T-cell (primary cell): ENCODE measurements at regions not wholly inside any gene's neighbourhood (a gene's known extent, or its start where the extent isn't known, plus 50 kb on each side); places are given as distances from the start of the nearest gene placed in this dataset.

Experiments
- ATAC-seq, 4 experiments: fragments of 200-7000 bp in 3 of 4; fragments of 150-1000 bp in 1 of 4; cut with Tn5 transposase; replicated peaks in 1 of 4; 1 replicate in 3 of 4; 2 replicates in 1 of 4; pipeline ENCODE4 v1.10.0; 2021; ENCODE audit warnings: moderate library complexity in 3 of 4, mild to moderate bottlenecking in 2 of 4, moderate number of reproducible peaks in 1 of 4
- CTCF ChIA-PET, 2 donors: fragments of 300-600 bp; sonication (Branson Sonifier 250); formaldehyde crosslinking; loops; one replicate each; lab custom pipeline; 2022; ENCODE audit warnings: antibody characterized with exemption in 2 of 2; lab: Charles Lee
- POLR2A ChIA-PET, 2 donors: fragments of 300-600 bp; sonication (Branson Sonifier 250); formaldehyde crosslinking; loops; one replicate each; lab custom pipeline; 2022; ENCODE audit warnings: antibody characterized with exemption in 2 of 2; lab: Charles Lee
- DNase-seq, 35 experiments: peaks; one replicate each; pipeline versions ENCODE4 v3.0.0 to v3.0.0-alpha.2; 2013 to 2023
- H3K27ac ChIP-seq: one replicate; pipeline ENCODE4 v1.5.1; 2013; ENCODE audit warnings: low read length
- H3K27me3 ChIP-seq, 2 experiments: replicated peaks in 1 of 2; 1 replicate in 1 of 2; 2 replicates in 1 of 2; pipeline versions ENCODE4 v1.6.1 to v1.7.0; 2013; ENCODE audit warnings: low read length in 1 of 2, mixed read lengths in 1 of 2; ENCODE audit not compliant: control insufficient read depth in 2 of 2, insufficient read depth in 2 of 2; ENCODE audit errors: extremely low read depth in 1 of 2
- H3K36me3 ChIP-seq, 2 donors: 1 replicate in 1 of 2; 2 replicates in 1 of 2; pipeline versions ENCODE4 v1.6.1 to v1.7.0; 2013; ENCODE audit warnings: low read length in 1 of 2; ENCODE audit not compliant: control insufficient read depth in 2 of 2, insufficient read depth in 1 of 2; ENCODE audit errors: extremely low read depth in 1 of 2
- H3K4me1 ChIP-seq, 2 experiments: 1 replicate in 1 of 2; 2 replicates in 1 of 2; pipeline versions ENCODE4 v1.6.1 to v1.7.0; 2013; ENCODE audit warnings: low read length in 2 of 2, mixed read lengths in 1 of 2; ENCODE audit not compliant: insufficient read depth in 2 of 2, control insufficient read depth in 1 of 2; ENCODE audit errors: extremely low read depth in 1 of 2
- H3K4me3 ChIP-seq, 2 donors: 1 replicate in 1 of 2; 2 replicates in 1 of 2; pipeline versions ENCODE4 v1.5.1 to v1.7.0; 2013; ENCODE audit warnings: mild to moderate bottlenecking in 2 of 2, low read length in 1 of 2, moderate library complexity in 1 of 2; ENCODE audit not compliant: control insufficient read depth in 1 of 2; ENCODE audit errors: extremely low read depth in 1 of 2
- H3K9me3 ChIP-seq: 2 replicates; pipeline ENCODE4 v1.7.0; 2013
- H3K27ac Mint-ChIP-seq, 2 donors: one replicate each; pipeline ENCODE4 v1.8.0; 2020 to 2021; ENCODE audit warnings: mild to moderate bottlenecking in 2 of 2, mixed read lengths in 2 of 2
- H3K27me3 Mint-ChIP-seq, 2 donors: one replicate each; pipeline ENCODE4 v1.8.0; 2021 to 2022; ENCODE audit warnings: mixed read lengths in 2 of 2
- H3K36me3 Mint-ChIP-seq: one replicate; pipeline ENCODE4 v1.8.0; 2021; ENCODE audit warnings: mixed read lengths
- H3K4me1 Mint-ChIP-seq, 3 donors: one replicate each; pipeline ENCODE4 v1.8.0; 2020 to 2022; ENCODE audit warnings: mixed read lengths in 3 of 3, mild to moderate bottlenecking in 1 of 3
- H3K4me3 Mint-ChIP-seq, 3 donors: one replicate each; pipeline ENCODE4 v1.8.0; 2020 to 2022; ENCODE audit warnings: mild to moderate bottlenecking in 3 of 3, mixed read lengths in 3 of 3, moderate library complexity in 3 of 3
- H3K9me3 Mint-ChIP-seq, 3 donors: one replicate each; pipeline ENCODE4 v1.8.0; 2020 to 2022; ENCODE audit warnings: mixed read lengths in 3 of 3
- WGBS: methylation state at CpG from one replicate; pipeline ENCODE4 v1.1.5; 2013; ENCODE audit warnings: missing lambda C conversion rate; ENCODE audit not compliant: insufficient coverage; 5-methylcytosine and 5-hydroxymethylcytosine counted together

DNA sequence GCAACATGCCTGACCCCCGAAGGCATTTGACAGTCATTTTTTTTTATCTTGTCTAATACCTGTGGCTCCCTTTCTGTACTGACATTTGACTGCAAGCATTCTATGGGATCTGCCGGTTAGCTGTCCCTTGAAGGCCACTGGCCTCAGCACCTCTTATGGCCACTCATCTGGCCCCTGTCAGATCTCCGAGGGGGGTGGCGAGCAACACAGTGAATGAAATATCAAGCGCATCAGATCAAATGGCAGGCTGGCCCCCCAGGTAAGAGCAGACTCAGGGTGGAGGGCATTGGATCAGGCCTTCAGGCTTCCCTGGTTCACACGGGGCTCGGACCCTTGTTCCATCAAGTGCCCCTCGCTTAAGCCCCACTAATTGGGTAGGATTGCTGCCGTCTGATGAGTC lies 199.6 kb upstream of the MKI67 start:
- Mint-ChIP-seq H3K27me3 (peaks cover 28 to 33% of the 10 kb centered on the region in 2 donors), H3K4me3 (no peak overlapping the region), H3K4me1 (no peaks in the 10 kb centered on the region), H3K27ac (no peak overlapping the region), H3K9me3 (peaks cover 0 to 3% (median 0%) of the 10 kb centered on the region in 3 donors), H3K36me3 (no peaks in the 10 kb centered on the region)
- H3K9me3 ChIP-seq = no peaks in the 10 kb centered on the region
- 89% methylated on average over 9 of the region's 9 CpGs for WGBS
- H3K4me1 ChIP-seq = no peaks in the 10 kb centered on the region
- DNase-seq (no peak), ATAC-seq (no peak)
- no peaks in the 10 kb centered on the region for H3K36me3 ChIP-seq
- H3K4me3 ChIP-seq = no peak overlapping the region
- H3K27me3 ChIP-seq = peaks cover 0 to 28% of the 10 kb centered on the region in 2 experiments
- no peak overlapping the region for H3K27ac ChIP-seq
- POLR2A ChIA-PET = no interaction called here
- CTCF ChIA-PET = no interaction called here

DNA sequence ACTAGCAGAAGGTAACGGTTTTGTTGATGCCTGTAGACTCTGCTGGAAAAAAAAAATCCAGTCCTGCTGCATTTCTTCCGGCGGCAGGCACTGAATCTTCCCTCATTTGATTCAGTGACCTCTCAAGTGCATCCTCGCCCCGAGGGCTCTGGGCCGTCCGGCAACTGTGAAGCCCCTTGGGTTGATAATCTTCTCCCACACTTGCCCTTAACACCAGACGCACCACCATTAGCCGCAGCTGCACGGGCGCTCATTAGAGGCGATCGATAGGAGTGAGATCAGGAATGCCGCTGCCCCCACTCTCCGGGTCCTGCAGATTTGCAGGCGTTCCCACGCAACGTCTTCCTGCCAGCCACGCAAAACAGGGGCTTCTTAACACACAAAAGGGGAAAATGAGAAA lies 200.0 kb upstream of the MKI67 start:
- no peaks in the 10 kb centered on the region for H3K4me1 Mint-ChIP-seq
- no peak overlapping the region for H3K4me3 Mint-ChIP-seq
- no peak overlapping the region for H3K4me3 ChIP-seq
- 86% methylated on average over 12 of the region's 19 CpGs for WGBS
- DNase-seq (no peak), ATAC-seq (no peak)
- no peak overlapping the region for H3K27ac ChIP-seq
- H3K36me3 ChIP-seq = no peaks in the 10 kb centered on the region
- ChIA-PET CTCF (no interaction called here), POLR2A (no interaction called here)
- H3K27me3 ChIP-seq = peaks cover 0 to 25% of the 10 kb centered on the region in 2 experiments
- peaks cover 0 to 3% (median 0%) of the 10 kb centered on the region in 3 donors for H3K9me3 Mint-ChIP-seq
- H3K9me3 ChIP-seq = no peaks in the 10 kb centered on the region
- H3K36me3 Mint-ChIP-seq = no peaks in the 10 kb centered on the region
- no peak overlapping the region for H3K27ac Mint-ChIP-seq
- H3K27me3 Mint-ChIP-seq = peaks cover 28 to 34% of the 10 kb centered on the region in 2 donors
- no peaks in the 10 kb centered on the region for H3K4me1 ChIP-seq

DNA sequence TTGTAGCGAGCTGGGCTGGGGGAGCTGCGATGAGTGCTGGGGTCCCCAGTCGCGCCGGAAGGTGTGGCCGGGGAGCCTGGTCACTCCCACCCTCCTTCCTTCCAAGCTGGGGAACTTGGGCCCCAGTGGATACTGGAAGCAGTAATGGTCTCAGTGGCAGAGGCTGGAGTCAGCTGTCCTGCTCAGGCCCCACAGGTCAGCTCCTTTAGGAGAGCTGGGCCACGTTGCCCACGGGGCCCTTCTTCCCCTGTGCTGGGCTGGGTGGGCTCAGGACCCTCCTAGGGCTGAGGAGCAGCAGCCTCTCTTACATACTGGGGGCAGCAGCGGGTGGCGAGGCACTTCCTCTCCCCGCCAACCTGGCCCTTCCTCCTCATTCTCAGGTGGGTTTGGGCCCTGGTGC lies 200.6 kb upstream of the MKI67 start:
- WGBS = 50% methylated on average over 2 of the region's 11 CpGs
- H3K27ac Mint-ChIP-seq = no peak overlapping the region
- no peaks in the 10 kb centered on the region for H3K36me3 Mint-ChIP-seq
- H3K4me3 Mint-ChIP-seq = no peak overlapping the region
- POLR2A ChIA-PET = no interaction called here
- DNase-seq = no peak
- Histone ChIP-seq H3K36me3 (no peaks in the 10 kb centered on the region), H3K4me3 (no peak overlapping the region), H3K9me3 (no peaks in the 10 kb centered on the region), H3K27ac (no peak overlapping the region), H3K4me1 (no peaks in the 10 kb centered on the region), H3K27me3 (peaks cover 2 to 25% of the 10 kb centered on the region in 2 experiments)
- no peak for ATAC-seq
- peaks cover 0 to 3% (median 0%) of the 10 kb centered on the region in 3 donors for H3K9me3 Mint-ChIP-seq
- peaks cover 26 to 34% of the 10 kb centered on the region in 2 donors for H3K27me3 Mint-ChIP-seq
- CTCF ChIA-PET = no interaction called here
- no peaks in the 10 kb centered on the region for H3K4me1 Mint-ChIP-seq

DNA sequence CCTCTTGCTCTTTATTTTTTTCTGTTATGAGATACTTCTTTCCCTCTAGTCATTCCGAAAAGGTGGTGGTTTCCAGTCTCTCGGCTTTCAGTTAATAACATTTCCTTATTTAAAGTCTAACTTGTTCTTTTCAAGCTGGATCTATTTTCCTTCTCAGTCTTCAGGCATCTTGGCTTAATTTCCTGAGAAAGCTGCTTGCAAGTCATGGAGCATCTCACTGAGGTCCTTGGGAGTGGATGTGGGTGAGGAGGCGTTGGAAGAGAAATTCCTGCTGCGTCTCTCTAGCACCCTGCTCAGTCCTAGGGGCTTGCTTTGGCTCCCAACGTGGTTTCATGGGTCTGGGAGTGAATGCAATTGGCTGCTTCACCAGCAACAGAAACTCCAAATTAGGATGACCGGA lies 210.2 kb upstream of the MKI67 start:
- Mint-ChIP-seq H3K4me1 (no peaks in the 10 kb centered on the region), H3K27ac (no peak overlapping the region), H3K9me3 (no peaks in the 10 kb centered on the region), H3K36me3 (no peaks in the 10 kb centered on the region), H3K4me3 (no peak overlapping the region), H3K27me3 (peaks cover 15% of the 10 kb centered on the region in 2 donors)
- ATAC-seq (no peak), DNase-seq (no peak)
- no peaks in the 10 kb centered on the region for H3K9me3 ChIP-seq
- H3K27ac ChIP-seq = no peak overlapping the region
- POLR2A ChIA-PET = no interaction called here
- H3K4me1 ChIP-seq = no peaks in the 10 kb centered on the region
- CTCF ChIA-PET = no interaction called here
- H3K27me3 ChIP-seq = peaks cover 2 to 7% of the 10 kb centered on the region in 2 experiments
- no peaks in the 10 kb centered on the region for H3K36me3 ChIP-seq
- WGBS = 69% methylated on average over 3 of the region's 6 CpGs
- H3K4me3 ChIP-seq = no peak overlapping the region

DNA sequence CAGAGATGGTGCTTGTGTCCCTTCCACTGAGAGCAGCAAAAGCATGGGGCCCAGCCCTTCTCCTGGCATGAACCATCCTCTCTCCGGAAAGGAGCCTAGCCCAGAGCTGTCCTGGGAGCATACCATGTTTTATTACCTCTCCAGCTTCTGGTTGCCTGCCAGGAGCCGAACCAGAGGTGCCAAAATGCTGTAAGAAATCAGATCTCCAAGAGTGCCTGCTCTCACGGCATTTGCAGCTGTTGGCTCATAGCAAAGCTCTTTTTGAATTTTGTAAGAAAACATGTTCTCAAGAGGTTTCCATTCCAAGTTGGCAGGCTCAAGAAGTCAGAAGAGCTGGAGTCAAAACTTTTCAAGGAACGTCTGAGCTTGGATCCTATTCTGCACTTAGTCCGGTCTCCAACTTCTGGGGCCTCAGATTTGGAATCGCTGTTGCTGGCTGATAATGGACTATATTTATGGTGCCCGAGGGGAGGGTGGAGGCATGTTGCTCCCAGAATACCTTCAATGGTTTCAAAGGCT lies 211.7 kb upstream of the MKI67 start:
- Mint-ChIP-seq H3K36me3 (no peaks in the 10 kb centered on the region), H3K9me3 (no peaks in the 10 kb centered on the region), H3K4me1 (no peaks in the 10 kb centered on the region), H3K4me3 (no peak overlapping the region), H3K27ac (no peak overlapping the region), H3K27me3 (peaks cover 15 to 21% of the 10 kb centered on the region in 2 donors)
- no peaks in the 10 kb centered on the region for H3K4me1 ChIP-seq
- H3K36me3 ChIP-seq = no peaks in the 10 kb centered on the region
- ChIA-PET POLR2A (no interaction called here), CTCF (no interaction called here)
- peaks cover 0 to 7% of the 10 kb centered on the region in 2 experiments for H3K27me3 ChIP-seq
- DNase-seq (no peak), ATAC-seq (no peak)
- no peaks in the 10 kb centered on the region for H3K9me3 ChIP-seq
- H3K4me3 ChIP-seq = no peak overlapping the region
- H3K27ac ChIP-seq = no peak overlapping the region
- WGBS = 75% methylated on average over 7 of the region's 7 CpGs

DNA sequence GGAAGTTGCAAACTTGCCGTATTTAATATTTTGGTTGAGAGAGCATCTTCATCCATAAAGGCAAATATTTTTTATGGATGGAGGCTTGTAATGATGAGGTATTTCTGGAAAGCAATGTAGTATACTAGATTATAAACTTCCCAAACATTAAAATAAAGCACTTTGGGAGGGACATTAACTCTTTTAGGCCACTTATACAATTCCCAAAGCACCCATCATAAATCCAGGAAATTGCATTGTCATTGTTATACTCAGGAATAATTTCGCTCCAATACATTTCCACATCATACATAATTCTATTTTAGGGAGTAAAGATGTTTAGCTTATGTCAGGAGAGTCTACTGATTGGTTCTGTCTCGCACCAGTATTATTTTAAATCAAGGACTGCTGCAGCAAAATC lies 212.7 kb upstream of the MKI67 start:
- no peaks in the 10 kb centered on the region for H3K9me3 ChIP-seq
- WGBS = 100% methylated on average over 1 of the region's 3 CpGs
- DNase-seq (no peak), ATAC-seq (no peak)
- no peak overlapping the region for H3K27ac ChIP-seq
- no peaks in the 10 kb centered on the region for H3K4me1 ChIP-seq
- H3K27ac Mint-ChIP-seq = no peak overlapping the region
- H3K4me3 ChIP-seq = no peak overlapping the region
- no peaks in the 10 kb centered on the region for H3K4me1 Mint-ChIP-seq
- H3K9me3 Mint-ChIP-seq = no peaks in the 10 kb centered on the region
- H3K36me3 Mint-ChIP-seq = no peaks in the 10 kb centered on the region
- peaks cover 15 to 23% of the 10 kb centered on the region in 2 donors for H3K27me3 Mint-ChIP-seq
- H3K4me3 Mint-ChIP-seq = no peak overlapping the region
- no peaks in the 10 kb centered on the region for H3K36me3 ChIP-seq
- peaks cover 0 to 7% of the 10 kb centered on the region in 2 experiments for H3K27me3 ChIP-seq
- ChIA-PET POLR2A (no interaction called here), CTCF (no interaction called here)

DNA sequence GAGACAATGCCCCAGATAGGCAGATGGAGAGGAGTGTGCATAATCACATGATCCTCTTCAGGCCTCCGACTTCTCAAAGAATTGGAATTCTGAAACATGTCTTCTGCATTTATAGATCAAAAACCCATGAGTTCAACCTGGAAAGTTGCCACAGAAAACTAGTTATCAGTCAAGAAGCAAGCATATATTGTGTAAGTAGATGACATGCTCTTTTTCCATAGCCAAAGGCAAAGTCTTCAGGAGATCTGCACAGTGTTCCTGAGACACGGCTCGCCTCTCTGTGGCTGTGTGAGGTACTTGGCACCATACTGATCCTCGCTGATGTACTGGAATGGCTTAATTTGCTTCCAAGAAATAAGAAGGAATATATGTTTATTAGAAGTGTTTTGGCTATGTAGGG lies 213.5 kb upstream of the MKI67 start:
- Histone ChIP-seq H3K36me3 (no peaks in the 10 kb centered on the region), H3K27ac (no peak overlapping the region), H3K4me3 (no peak overlapping the region), H3K4me1 (no peaks in the 10 kb centered on the region), H3K27me3 (peaks cover 0 to 7% of the 10 kb centered on the region in 2 experiments), H3K9me3 (no peaks in the 10 kb centered on the region)
- ChIA-PET POLR2A (no interaction called here), CTCF (no interaction called here)
- H3K9me3 Mint-ChIP-seq = no peaks in the 10 kb centered on the region
- DNase-seq = no peak
- no peak overlapping the region for H3K27ac Mint-ChIP-seq
- WGBS = 68% methylated on average over 3 of the region's 4 CpGs
- ATAC-seq = no peak
- H3K27me3 Mint-ChIP-seq = peaks cover 11 to 19% of the 10 kb centered on the region in 2 donors
- H3K4me1 Mint-ChIP-seq = no peaks in the 10 kb centered on the region
- H3K4me3 Mint-ChIP-seq = no peak overlapping the region
- no peaks in the 10 kb centered on the region for H3K36me3 Mint-ChIP-seq
